HEK293T (cell line): ENCODE measurements at regions not wholly inside any gene's neighbourhood (a gene's known extent, or its start where the extent isn't known, plus 50 kb on each side); places are given as distances from the start of the nearest gene placed in this dataset.

ENCODE experiments used
- CTCF ChIA-PET: fragments of 350-600 bp; formaldehyde crosslinking; extraction: SDS; loops from one replicate; lab custom pipeline; 2021; ENCODE audit warnings: antibody characterized with exemption, inconsistent platforms; lab: Yijun Ruan, JAX
- POLR2A ChIA-PET: fragments of 350-600 bp; formaldehyde crosslinking; extraction: SDS; loops from one replicate; lab custom pipeline; 2020; ENCODE audit warnings: antibody characterized with exemption, inconsistent platforms; lab: Yijun Ruan, JAX
- DNase-seq: peaks from one replicate; pipeline ENCODE4 v3.0.0; 2012; ENCODE audit warnings: mixed read lengths; ENCODE audit errors: extremely low spot score
- ARNT ChIP-seq: fragments of 450-650 bp; IDR thresholded peaks from 2 replicates; pipeline ENCODE4 v1.6.1; 2017; ENCODE audit warnings: mild to moderate bottlenecking
- BHLHE40 ChIP-seq: fragments of 450-650 bp; IDR thresholded peaks from 2 replicates; pipeline ENCODE4 v1.6.1; 2016; ENCODE audit warnings: mild to moderate bottlenecking, moderate library complexity, borderline replicate concordance
- CTBP1 ChIP-seq: fragments of 450-650 bp; IDR thresholded peaks from 2 replicates; pipeline ENCODE4 v1.6.1; 2016; ENCODE audit warnings: borderline replicate concordance
- ELF4 ChIP-seq: fragments of 450-650 bp; IDR thresholded peaks from 2 replicates; pipeline ENCODE4 v1.6.1; 2017; ENCODE audit warnings: antibody characterized with exemption
- FOXA1 ChIP-seq: fragments of 450-650 bp; IDR thresholded peaks from 2 replicates; pipeline ENCODE4 v1.6.1; 2016; ENCODE audit warnings: mild to moderate bottlenecking
- FOXK2 ChIP-seq: fragments of 450-650 bp; IDR thresholded peaks from 2 replicates; pipeline ENCODE4 v1.6.1; 2016; ENCODE audit warnings: mild to moderate bottlenecking
- FOXM1 ChIP-seq: fragments of 450-650 bp; IDR thresholded peaks from 2 replicates; pipeline ENCODE4 v1.6.1; 2017; ENCODE audit warnings: mild to moderate bottlenecking, borderline replicate concordance
- HDGF ChIP-seq: fragments of 450-650 bp; IDR thresholded peaks from 2 replicates; pipeline ENCODE4 v1.6.1; 2017; ENCODE audit warnings: antibody characterized with exemption, borderline replicate concordance
- L3MBTL2 ChIP-seq: fragments of 450-650 bp; conservative IDR thresholded peaks from 2 replicates; pipeline ENCODE4 v1.6.1; 2016; ENCODE audit warnings: mild to moderate bottlenecking
- LEF1 ChIP-seq: fragments of 450-650 bp; IDR thresholded peaks from 2 replicates; pipeline ENCODE4 v1.6.1; 2017; ENCODE audit warnings: mild to moderate bottlenecking, borderline replicate concordance
- NFRKB ChIP-seq: fragments of 450-650 bp; IDR thresholded peaks from 2 replicates; pipeline ENCODE4 v1.6.1; 2016; ENCODE audit warnings: mild to moderate bottlenecking, moderate library complexity
- PKNOX1 ChIP-seq: fragments of 450-650 bp; IDR thresholded peaks from 2 replicates; pipeline ENCODE4 v1.6.1; 2016
- SP1 ChIP-seq: fragments of 450-650 bp; IDR thresholded peaks from 2 replicates; pipeline ENCODE4 v1.6.1; 2017
- SUZ12 ChIP-seq: fragments of 450-650 bp; IDR thresholded peaks from 2 replicates; pipeline ENCODE4 v1.6.1; 2016; ENCODE audit warnings: mild to moderate bottlenecking
- TARDBP ChIP-seq: fragments of 450-650 bp; IDR thresholded peaks from 2 replicates; pipeline ENCODE4 v1.6.1; 2016
- ZNF384 ChIP-seq: fragments of 450-650 bp; IDR thresholded peaks from 2 replicates; pipeline ENCODE4 v1.6.1; 2016

GRCh38 chr6:14612016-14612980 lies 494.7 kb downstream of the CD83 start:
- no peak for DNase-seq
- ChIA-PET CTCF (no interaction called here), POLR2A (no interaction called here)
- no peak for TF ChIP-seq ZNF384
- no peak for TF ChIP-seq ARNT
- no peak for TF ChIP-seq TARDBP
- no peak for TF ChIP-seq SP1

GRCh38 chr6:14614631-14615030 lies 497.1 kb downstream of the CD83 start:
- CTCF ChIA-PET = no interaction called here
- no peak for DNase-seq
- TF ChIP-seq NFRKB (no peak), PKNOX1 (no peak), SP1 (no peak), CTBP1 (no peak), FOXK2 (no peak), ELF4 (no peak), ZNF384 (no peak), L3MBTL2 (no peak)
- POLR2A ChIA-PET = no interaction called here

GRCh38 chr6:14616656-14617055 lies 499.1 kb downstream of the CD83 start:
- TF ChIP-seq CTBP1 (no peak), HDGF (no peak), LEF1 (no peak), TARDBP (no peak), ZNF384 (no peak), FOXM1 (no peak), L3MBTL2 (no peak), SUZ12 (no peak), SP1 (no peak), PKNOX1 (no peak), BHLHE40 (no peak), FOXA1 (no peak), ARNT (no peak), FOXK2 (no peak), NFRKB (no peak), ELF4 (no peak)
- CTCF ChIA-PET = interaction anchor here (0.5 kb wide), 1 partner anchor 378 kb away, joined by 3 read pairs; no protein-coding TSS in a partner anchor
- no peak for DNase-seq
- POLR2A ChIA-PET = no interaction called here

DNA sequence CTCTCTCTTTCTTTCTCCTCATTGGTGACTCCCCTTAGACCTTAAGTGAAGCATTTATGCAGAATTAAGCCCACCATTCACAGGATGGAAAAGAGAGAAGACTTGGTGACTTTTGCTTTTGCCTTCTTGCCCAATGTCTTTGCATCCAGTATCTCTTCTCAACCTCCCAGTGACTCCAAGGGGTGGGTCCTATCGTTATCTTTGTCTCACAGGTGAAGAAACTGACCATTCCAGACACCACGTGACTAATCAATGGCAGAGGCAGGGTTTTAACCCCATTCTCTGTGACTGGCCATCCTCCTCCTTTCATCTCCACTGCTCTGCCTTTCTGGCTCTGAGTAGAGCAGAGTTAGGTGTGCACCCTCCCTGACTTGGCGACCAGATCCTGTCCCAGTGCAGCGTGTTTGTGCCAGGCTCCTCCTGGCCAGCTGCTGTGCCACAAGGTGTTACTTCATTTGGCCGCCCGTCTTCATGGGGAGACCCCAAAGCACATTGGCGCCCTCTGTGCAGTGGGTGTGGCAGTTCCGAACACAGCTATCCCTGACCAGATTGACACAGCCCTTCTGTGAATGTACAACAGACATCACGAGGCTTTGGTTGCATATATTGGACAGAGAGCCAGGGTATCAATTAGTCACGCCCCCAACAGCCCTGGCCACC lies 501.3 kb downstream of the CD83 start:
- DNase-seq = no peak
- ChIA-PET POLR2A (no interaction called here), CTCF (no interaction called here)
- TF ChIP-seq BHLHE40 (no peak), HDGF (no peak), CTBP1 (no peak), ZNF384 (no peak), FOXA1 (no peak)

DNA sequence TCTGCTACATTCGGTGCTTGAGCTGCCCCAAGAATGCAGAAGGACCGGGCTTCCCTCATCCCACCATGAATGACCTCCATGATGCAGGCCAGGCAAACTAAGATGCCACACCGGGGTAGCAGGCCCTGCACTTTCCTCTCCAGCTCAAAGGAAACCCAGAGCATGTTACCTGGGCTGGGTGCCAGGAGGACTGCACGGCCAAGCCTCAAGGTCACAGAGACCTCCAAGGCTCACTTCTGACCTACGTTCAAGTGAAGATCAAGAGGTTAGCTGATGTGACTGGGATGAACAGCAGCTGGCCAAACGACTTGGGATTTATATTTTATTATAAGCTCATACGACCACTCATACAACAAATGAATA lies 501.8 kb downstream of the CD83 start:
- no peak for DNase-seq
- ChIA-PET POLR2A (no interaction called here), CTCF (interaction anchor here (0.7 kb wide), 1 partner anchor 10 kb away, joined by 4 read pairs; no protein-coding TSS in a partner anchor)
- TF ChIP-seq ARNT (no peak), TARDBP (no peak), HDGF (no peak), FOXA1 (no peak), ZNF384 (no peak), L3MBTL2 (no peak), LEF1 (no peak), CTBP1 (no peak), BHLHE40 (no peak), SUZ12 (no peak), ELF4 (no peak), NFRKB (no peak), FOXK2 (no peak), PKNOX1 (no peak), SP1 (no peak)

DNA sequence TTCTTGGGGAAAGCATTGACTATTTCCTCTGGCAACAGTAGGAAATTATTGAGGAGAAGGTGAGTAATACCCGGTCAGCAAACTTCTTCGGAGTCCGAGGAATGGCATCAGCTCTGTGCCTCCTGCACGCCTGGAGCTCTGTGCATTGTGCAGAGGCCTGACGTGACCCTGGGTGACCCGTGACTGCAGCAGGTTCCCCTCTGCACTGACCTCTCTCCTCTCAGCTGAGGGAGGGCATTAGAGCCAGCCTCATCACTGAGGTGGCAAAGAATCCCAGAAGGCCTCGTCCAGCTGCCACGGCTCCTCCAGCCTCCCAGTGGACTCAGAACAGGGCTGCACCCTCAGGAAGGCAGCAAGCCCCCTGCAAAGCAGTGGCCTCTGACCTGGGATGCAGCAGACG lies 502.9 kb downstream of the CD83 start:
- no peak for DNase-seq
- ChIA-PET CTCF (no interaction called here), POLR2A (no interaction called here)
- TF ChIP-seq HDGF (no peak), PKNOX1 (no peak), L3MBTL2 (no peak), FOXM1 (no peak), ELF4 (no peak), FOXK2 (no peak), TARDBP (no peak), CTBP1 (no peak), NFRKB (no peak), ZNF384 (no peak), SP1 (no peak), BHLHE40 (no peak), SUZ12 (no peak), FOXA1 (no peak), LEF1 (no peak)
